HG03064 (cell line): ENCODE measurements at regions not wholly inside any gene's neighbourhood (a gene's known extent, or its start where the extent isn't known, plus 50 kb on each side); places are given as distances from the start of the nearest gene placed in this dataset.

ENCODE experiments used
- ATAC-seq: cut with Tn5 transposase; IDR thresholded peaks from one replicate; pipeline ENCODE4 v1.9.1; 2021; ENCODE audit warnings: low read depth; ENCODE audit not compliant: unreplicated experiment

DNA sequence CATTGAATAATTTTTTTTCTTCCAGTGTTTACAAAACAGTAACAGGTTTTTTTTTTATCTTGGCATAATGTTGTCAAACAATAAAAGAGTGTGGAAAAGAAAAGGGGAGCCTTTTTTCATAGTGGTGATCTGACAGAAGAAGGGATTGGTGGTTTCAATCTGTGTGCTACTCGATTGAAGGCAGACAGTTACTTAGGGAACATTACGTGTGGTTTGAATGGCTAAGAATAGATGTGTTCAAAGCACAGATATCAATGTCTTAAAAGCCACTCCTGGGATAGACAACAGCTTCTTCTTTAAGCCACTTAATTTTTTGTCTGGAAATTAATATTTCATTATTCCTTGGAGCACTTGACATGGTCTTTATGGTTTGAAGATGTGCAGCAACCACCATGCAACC lies 558.6 kb upstream of the ADGRL2 start:
- ATAC-seq = no peak

DNA sequence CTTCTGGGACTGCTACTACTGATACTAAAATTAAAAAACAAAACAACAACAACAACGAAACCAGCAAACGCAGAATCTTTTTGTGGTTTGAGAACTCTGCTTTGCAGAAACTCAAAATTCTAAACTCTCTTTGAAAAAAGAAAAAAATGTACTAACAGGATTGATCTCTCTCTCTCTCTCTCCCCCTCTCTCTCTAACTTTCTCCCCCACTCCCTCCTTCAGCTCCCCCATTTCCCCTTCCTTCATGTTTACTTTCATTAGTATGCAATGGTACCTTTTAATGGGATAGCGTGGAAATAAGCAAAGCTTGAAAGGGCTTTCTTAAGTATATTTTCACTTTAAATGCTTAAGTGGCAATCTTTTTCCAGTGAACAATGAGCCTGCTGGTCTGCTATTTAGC lies 562.6 kb upstream of the ADGRL2 start:
- ATAC-seq = no peak

DNA sequence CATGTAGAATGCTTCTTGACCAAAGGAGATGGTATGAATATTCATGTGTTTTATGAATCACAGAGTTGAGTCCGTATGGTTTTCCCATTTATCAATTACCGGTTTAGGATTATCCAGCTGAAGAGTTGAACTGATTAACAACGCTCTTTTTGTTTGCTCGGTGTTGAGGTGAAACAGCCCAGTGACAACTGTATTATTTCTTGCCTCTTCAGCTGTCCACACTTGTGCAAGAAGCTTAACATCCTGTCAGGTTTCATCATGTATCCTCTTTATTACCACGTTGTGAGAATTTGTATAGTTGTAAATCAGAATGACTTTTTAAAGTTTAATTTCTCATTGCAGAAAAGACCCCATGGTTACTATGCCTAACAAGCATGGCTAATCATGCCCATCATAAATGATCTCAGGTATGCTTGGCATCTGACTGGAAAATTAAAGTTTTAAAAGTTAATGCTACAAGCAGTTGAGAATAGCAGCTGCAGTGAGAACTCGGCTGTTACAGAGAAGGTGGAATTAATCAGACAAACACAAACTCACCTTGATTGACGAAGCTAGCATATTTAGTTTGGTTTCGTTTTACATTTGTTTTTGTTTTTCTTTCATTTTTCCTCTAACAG lies 563.2 kb upstream of the ADGRL2 start:
- no peak for ATAC-seq

DNA sequence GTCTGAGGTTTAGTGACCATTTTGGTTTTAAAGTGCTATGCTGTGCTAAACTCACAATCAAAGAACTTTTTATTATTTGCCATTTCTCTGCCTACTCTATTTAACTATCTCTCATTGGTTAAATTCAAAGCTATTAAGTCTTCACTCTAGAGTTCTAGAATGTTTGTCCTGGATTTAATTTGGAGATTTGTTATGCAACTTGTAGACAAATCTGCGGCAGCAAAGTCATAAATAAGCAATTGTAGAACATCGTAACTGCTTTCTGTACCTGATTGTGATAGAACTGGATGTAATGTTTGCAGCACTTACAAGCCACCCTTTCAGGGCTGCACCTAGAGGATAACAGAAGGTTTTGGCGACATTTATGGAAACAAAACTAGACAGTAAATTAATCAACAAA lies 566.5 kb upstream of the ADGRL2 start:
- no peak for ATAC-seq

DNA sequence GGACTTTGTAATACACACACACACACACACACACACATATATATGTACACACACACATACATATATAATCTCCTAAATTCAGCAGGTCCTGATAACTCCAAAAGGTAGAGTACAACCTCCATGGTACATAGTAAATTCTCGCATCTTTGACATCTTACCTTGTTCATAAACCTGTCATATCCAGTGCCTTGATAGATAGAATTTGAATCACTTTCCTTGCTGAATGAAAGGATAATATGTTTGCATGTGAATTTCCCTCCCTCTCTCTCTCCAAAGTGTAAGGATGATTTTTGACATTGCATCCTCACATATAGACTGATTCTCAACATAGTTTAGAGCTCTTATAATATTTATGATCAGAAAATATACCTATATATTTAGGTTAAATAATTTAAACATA lies 567.1 kb upstream of the ADGRL2 start:
- no peak for ATAC-seq

DNA sequence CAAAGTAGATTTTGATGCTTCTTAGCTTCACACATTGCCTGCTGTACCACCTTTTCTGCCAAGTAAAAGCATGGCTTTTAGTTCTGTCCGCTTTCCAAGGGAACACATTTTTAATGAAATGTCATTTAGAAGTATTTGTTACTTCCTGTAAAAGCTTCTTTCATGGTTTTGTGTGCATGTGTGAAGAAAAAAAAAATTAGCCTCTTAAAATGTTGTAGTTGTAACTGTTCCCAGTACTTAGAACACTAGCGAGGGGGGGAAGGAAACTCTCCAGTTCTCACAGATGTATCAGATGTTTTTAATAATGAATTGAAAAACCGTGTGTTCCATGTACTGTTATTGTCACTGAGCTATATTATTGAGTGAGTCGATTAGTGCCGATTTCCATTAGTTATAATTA lies 568.3 kb upstream of the ADGRL2 start:
- ATAC-seq = no peak

DNA sequence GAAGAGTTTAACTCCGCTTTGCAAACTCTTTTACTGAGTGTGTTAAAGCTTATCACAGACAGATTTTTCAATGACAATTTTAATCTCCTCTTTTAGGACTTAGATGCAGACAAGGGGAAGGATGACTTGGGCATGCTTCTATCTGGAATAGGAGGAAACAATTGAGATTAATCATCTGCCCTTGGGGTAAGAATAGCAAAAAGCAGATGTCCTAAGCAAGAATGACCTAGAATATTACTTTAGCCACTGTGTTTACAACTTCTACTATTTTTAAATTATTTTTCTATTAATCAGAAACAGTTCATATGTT lies 569.0 kb upstream of the ADGRL2 start:
- no peak for ATAC-seq

DNA sequence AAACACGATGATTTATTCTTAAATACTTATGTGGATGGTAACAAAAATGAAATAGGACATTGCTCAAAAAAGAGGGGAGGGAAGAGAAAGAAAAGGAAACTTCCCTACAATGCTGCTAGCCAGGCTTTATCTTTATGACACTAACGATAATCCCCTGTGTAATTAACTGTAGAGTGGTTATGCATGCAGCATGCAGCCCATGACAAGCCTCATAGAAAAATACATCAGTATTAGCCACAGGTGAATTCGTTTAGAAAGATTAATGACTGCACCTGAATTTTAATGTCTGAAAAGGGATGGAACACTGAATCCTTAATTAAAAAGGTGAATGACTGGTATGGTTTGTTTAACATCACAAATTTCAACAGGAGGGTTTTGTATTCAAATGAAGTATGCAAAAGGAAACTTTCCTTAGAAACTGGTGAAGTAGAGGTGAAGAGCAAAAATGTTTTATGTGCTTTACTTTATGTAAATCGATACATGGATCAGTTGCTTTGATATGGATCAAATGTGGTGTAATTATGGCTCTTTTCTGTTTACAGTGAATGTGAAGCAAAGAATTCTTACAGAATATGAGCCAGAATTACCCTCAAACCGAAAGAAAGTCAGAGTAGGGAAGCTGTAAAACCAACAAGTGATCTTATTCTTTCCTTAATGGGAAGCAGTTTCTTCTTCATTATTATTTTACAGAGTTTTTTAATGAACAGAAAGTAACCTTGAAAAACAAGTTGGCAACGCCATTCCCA lies 569.6 kb upstream of the ADGRL2 start:
- no peak for ATAC-seq

DNA sequence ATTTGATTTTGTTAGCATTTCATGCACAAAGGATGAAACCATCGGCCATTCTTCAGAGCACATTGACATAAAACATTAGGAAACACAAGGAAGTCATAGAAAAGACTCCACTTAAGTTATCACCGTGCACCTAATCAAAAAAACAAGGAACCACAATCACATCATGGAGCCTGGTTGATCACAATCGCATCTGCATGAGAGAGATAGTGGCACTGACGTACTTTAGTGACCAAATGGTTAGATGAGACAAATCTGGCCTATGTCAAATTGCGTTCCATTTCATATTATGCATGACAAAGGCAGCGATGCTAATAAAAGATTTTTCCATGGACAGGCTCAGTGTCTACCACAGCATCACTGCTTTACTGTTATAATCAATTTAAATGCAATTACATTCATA lies 571.8 kb upstream of the ADGRL2 start:
- no peak for ATAC-seq

DNA sequence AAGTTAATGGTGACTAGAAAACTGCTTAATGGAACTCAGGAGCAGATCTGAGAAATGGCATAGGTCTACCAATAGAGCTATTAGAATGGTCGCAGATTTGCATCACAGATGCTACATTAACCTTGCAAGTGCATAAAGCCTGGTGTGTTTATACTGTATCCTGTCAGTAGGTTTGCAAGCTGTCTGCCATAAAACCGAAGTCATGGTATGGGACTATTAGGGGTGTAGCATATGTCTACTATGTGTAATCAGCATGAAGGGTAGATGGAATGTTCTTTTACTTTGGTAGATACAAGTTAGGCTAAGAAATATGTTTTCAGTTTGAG lies 574.2 kb upstream of the ADGRL2 start:
- no peak for ATAC-seq

DNA sequence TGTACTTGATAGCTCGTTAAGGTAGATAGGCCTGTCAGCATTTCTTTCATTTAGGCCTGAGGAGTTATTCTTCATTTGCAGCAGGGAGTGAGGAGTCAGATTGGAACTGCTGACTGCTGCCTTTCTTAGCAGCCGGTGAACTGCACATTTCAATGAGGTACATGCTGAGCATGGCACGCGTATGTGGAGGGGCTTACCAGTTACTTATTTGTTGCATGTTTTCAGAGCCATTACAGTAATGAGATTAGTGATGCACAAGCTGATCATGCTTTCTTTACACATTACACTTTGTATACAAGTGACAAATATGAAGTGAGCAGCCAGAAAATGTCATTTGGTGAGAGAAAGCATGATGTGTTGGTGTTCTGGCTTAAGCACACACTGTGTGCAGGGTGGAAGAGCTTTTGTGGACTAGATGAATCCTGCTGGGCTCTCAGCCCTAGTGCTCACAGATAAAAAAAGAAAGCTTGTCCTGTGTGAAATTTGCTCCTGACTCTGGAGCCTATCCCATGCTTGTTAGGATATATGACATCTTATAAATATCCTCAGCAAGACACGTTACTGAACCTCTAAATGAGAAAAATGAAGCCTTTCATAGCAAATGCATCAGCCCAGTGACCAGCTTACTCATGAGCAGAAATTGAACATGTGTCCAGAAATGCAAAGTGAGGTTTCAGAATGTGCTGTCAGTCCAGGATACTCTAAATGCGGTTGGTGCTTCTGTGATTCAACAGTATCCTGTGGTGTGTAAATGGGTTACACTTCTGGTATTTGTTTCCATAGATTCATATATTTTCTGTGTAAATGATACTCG lies 574.7 kb upstream of the ADGRL2 start:
- no peak for ATAC-seq

DNA sequence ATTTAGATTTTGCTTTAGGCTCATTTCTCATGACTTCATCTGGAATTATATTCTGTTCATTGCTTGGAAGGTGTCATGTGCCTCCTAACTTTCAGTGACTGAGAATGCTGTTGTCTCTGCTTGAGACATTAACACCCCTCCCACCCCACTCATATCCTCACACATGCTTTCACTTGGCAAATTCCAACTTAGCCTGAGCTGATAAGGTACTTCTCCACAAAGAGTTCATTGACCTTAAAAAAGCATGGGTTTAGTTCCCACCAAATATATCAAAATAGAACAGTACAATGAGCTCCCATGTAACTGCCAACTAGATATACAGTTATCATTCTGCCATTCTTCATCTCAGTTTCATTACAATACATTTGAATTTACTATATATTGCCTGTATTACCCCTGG lies 576.5 kb upstream of the ADGRL2 start:
- no peak for ATAC-seq

DNA sequence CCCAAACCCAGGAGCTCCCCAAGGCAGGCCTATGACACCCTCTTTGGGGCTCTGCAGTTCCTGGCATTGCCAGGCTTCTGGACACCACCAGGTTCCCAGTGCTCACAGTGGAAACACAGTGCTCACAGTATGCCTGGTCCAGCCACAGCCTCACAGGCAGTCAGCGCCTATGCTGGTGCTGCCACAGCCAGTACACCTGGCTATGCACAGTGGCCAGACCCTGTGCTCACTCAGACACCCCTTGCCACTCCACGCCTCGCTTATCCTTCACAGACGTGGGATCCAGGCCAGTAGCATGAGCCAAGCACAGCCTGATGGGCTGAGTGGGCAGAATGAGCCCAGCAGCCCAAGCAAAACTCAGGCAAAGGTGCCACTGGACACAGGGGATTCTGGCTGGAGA lies 579.2 kb upstream of the ADGRL2 start:
- ATAC-seq = no peak

DNA sequence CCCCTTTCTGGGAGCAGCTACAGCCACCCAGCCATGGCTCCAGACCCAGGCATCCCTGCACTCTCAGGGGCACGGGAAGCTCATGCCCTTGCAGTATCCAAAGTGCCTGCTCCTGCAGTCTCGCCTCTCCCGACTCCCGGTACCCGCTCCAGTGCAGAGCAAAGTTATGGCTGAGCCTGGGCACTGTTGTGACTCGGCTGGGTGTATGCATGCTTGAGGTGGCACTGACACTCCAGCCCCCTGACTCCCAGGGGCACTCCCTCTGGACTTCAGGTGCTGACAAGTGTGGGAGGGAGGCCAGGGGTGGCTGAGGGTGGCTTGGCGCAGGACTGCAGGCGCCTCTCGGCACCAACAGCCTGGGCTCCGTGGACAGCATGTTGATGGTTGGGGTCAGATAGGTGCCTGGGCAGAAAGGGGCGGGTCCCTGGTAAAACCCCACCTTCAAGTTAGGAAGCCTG lies 580.1 kb upstream of the ADGRL2 start:
- no peak for ATAC-seq

DNA sequence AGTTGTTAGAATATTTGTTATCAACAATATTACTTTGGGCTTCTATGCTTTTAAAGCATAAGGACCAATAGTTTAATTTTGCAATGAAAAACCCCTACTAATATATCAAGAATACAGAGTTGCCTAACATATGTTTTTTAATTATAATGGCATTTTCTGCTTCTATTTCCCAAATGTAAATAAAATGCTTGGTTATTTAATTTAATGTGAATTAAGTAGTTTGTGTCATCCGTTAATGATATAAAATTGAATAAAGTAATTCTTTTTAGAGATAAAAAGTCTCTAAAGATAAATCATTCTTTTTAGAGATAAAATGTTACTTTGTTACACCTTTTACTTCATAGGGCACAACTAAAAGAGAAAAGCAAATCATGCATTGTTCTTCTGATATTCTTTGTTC lies 583.7 kb upstream of the ADGRL2 start:
- ATAC-seq = no peak

DNA sequence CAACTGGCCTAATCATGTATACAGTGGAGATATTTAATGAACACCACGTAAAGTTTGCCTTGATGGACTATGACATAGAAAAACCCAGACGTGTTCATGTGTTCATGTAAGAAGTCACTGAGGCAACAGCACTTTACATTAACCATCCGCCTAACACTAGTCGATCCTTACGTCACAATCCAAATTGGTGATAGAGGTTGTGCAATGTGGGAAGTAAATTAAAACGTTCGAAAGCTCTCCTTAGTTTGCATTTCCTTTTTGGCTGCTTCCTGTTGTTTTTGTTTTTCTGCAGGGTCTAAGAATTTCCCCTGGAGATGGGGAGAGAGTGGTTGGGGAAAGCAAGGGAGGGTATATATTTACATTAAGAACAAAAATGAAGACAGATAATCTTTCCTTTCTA lies 587.5 kb upstream of the ADGRL2 start:
- no peak for ATAC-seq

DNA sequence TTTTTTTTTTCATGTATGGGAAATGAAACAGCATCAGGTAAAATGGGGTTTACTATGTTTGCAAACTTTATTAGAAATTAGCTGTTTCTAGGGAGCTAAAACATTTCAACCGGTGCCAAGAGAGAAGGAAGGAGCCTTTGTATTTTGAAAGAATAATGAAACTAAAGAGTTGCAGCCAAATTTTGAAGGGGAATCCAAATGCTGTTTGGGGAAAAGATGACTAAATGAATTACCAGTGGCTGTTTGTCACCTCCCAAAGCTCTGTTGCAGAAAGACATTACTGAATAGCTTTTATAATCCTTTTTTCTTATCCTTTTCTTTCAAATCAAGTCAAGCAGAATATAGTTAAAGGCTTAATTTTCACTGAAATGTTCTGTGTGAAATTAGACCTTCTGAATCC lies 591.3 kb upstream of the ADGRL2 start:
- no peak for ATAC-seq

DNA sequence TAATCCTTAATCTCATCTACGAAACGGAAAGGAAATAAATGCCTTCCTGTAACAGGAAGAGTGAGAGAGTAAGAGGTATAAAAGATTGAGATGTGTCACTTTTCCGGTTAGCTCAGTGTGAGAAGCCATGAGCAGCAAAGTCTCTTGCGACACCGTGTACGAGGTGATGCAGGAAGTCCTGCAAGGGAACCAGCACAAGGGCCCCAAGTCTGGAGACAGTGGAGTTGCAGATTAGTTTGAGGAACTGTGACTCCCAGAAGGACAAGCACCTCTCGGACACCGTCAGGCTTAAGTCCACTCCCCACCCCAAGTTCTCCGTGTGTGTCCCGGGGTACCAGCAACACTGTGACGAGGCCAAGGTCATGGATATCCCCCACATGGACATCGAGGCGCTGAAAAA lies 592.3 kb upstream of the ADGRL2 start:
- ATAC-seq = no peak

DNA sequence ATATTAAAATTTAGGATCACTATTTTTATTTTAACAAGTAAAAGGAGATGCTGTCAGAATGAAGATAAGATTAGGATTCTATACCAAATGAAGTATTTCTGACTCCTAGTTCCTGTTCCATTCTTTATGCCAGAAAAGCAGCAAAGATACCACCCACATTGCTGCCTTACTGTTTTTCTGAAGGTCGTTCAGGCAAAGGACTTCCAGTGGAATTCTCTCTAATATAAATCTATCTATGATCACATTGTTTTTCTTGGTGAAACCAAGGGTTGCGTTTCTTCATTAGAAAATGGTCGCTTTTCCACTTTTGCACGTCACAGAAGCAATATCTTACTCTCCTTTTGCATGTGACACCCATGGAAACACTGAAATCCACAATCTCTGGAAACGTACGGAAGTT lies 594.8 kb upstream of the ADGRL2 start:
- ATAC-seq = no peak

DNA sequence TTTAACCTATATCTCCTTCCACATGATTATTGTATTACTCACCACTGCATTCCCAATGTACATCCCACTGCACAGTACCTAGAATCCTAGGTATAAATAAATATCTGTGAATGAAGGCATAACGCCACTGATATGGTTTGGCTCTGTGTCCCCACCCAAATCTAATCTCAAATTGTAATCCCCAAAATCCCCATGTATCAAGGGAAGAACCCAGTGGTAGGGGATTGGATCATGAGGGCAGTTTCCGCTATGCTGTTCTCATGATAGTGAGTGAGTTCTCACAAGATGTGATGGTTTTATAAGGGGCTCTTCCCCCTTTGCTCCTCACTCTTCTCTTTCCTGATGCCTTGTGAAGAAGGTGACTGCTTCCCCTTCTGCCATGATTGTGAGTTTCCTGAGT lies 599.0 kb upstream of the ADGRL2 start:
- no peak for ATAC-seq

DNA sequence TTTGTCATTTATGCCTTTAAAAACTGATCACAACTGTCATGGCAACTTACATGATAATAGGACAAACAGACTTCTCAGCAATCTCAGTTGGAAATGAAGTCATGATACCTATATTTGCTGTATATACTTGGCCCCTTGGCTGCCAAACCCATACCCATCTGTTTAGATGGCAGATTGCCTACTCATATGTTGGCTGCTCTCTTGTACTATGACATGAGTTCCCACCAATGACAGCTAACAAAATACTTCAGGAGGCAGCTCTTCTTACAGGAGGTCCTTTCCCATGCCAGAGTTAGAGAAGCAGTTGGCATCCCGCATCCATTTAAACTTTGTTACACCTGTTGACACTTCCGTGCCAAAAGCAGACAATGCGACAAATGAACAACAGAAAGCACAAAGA lies 603.1 kb upstream of the ADGRL2 start:
- no peak for ATAC-seq
